Retinal pigment epithelial cell (primary cell): ENCODE measurements at regions not wholly inside any gene's neighbourhood (a gene's known extent, or its start where the extent isn't known, plus 50 kb on each side); places are given as distances from the start of the nearest gene placed in this dataset.

Experiments
- DNase-seq: peaks from one replicate; pipeline ENCODE4 v3.0.0-alpha.2; 2010; ENCODE audit warnings: low read depth
- H3K4me3 ChIP-seq: 2 replicates; pipeline ENCODE4 v1.5.1; 2011; ENCODE audit warnings: mild to moderate bottlenecking, low read length, control low read depth, moderate library complexity
- TF ChIP-seq, protein P1 (sequence below): conservative IDR thresholded peaks from 2 replicates; pipeline ENCODE4 v1.5.1; 2011; ENCODE audit warnings: low read depth, low read length, control low read depth, inconsistent platforms

DNA sequence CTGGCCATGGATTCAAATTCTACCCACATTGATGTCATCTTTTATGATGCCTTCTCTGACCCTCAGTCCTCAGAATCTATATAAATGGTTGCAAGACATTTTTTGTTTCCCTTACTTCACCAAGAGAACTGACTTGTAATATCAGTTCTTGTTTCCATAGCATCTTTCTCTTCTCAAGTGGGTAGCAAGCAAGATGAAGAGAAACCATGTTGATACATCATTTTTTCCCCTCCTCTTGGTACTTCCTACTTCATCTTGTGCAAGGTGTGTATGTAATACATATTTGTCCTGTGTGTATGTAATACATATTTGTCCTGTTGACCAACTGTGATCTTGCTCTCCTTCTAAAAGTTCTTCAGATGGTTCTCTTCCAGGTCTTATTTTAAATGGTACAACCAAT, 348.6 kb downstream of the PTEN start:
- H3K4me3 ChIP-seq, result no peak overlapping the region
- no peak for DNase-seq
- TF ChIP-seq, protein P1, sequence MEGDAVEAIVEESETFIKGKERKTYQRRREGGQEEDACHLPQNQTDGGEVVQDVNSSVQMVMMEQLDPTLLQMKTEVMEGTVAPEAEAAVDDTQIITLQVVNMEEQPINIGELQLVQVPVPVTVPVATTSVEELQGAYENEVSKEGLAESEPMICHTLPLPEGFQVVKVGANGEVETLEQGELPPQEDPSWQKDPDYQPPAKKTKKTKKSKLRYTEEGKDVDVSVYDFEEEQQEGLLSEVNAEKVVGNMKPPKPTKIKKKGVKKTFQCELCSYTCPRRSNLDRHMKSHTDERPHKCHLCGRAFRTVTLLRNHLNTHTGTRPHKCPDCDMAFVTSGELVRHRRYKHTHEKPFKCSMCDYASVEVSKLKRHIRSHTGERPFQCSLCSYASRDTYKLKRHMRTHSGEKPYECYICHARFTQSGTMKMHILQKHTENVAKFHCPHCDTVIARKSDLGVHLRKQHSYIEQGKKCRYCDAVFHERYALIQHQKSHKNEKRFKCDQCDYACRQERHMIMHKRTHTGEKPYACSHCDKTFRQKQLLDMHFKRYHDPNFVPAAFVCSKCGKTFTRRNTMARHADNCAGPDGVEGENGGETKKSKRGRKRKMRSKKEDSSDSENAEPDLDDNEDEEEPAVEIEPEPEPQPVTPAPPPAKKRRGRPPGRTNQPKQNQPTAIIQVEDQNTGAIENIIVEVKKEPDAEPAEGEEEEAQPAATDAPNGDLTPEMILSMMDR, result no peak

DNA sequence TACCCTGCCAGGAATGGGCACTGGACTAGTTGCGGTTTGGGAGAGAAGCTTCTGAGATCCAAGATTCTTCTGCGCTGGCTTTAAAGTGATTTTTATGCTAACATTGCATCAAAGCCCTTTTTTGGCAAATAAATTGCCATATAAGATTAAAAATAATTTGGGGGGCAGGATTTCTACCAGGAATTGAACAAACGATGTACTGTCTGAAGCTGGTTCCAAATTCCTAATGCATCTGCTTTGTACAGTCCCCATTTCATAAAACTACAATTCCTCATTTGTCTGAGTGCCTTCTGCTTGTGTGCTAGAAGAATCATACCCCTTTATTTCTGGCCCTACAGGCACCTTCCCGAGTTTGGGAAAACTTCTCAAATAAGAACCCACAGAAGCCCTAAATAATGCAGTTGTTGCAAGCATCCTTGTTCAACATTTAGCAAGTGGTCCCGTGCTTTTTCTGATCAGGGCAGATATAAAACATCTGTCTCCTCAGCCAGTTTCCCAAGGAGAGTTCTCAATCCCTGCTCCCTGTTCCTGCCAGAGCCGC, 349.7 kb downstream of the PTEN start:
- no peak for DNase-seq
- TF ChIP-seq, protein P1, result no peak
- no peak overlapping the region for H3K4me3 ChIP-seq

DNA sequence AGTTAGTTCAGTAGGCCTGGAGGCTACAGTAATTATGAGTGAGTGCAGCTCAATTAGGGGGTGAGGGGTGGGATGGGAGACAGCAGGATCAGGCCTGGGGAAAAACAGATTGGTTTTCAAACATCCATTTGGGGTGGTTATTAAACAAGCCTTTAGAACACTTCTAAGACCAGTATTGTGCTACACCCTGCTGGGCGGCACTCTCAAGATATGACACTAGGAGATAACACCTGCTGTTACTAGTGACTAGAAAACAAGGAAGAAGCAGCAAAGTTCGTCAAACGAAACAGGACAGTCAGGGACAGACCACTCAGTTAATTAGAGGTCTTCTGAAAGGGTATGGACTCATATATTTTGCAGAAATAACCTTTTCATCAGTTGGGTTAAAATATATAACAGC, 353.6 kb downstream of the PTEN start:
- no peak for DNase-seq
- no peak overlapping the region for H3K4me3 ChIP-seq
- TF ChIP-seq, protein P1, result no peak

DNA sequence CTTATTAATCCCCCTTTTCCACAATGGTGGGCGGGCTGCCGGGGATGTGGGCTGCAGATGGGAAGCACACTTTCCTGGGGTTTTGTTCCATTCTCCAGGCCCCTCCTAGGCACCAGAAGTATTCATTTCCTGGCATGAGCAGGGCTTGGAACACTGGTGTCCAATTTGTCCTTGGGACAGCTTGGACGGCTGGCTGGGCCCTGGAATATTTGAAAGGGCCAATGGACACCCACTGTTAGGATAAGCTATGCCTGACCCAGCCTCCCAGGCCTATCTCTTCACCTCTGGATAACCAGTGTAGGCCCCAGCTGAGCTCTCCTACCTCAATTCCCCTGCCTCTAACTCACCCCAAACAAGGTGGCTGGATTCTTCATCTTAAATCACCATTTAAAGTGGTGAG, 354.9 kb downstream of the PTEN start:
- TF ChIP-seq, protein P1, result no peak
- H3K4me3 ChIP-seq, result no peak overlapping the region
- DNase-seq, result no peak

DNA sequence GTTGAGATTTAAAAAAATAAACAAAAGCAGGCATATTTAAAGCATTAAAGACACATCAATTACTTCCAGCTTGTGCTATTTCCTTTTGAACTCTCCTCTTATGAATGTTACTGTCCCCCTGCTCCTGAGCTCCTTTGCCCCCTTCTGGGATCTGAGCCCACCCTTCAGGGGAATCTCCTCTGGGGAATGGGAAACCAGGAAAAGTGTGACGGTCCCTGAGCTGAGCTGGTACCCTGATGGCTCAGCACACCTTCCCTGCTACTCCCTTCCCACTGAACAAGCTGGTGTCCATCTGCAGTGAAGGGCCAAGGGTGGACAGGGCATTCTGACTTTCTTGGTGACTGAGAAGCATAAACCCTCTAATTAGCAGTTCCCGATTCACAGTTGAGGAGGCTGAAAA, 356.3 kb downstream of the PTEN start:
- TF ChIP-seq, protein P1, result no peak
- H3K4me3 ChIP-seq, result no peak overlapping the region
- DNase-seq, result no peak

DNA sequence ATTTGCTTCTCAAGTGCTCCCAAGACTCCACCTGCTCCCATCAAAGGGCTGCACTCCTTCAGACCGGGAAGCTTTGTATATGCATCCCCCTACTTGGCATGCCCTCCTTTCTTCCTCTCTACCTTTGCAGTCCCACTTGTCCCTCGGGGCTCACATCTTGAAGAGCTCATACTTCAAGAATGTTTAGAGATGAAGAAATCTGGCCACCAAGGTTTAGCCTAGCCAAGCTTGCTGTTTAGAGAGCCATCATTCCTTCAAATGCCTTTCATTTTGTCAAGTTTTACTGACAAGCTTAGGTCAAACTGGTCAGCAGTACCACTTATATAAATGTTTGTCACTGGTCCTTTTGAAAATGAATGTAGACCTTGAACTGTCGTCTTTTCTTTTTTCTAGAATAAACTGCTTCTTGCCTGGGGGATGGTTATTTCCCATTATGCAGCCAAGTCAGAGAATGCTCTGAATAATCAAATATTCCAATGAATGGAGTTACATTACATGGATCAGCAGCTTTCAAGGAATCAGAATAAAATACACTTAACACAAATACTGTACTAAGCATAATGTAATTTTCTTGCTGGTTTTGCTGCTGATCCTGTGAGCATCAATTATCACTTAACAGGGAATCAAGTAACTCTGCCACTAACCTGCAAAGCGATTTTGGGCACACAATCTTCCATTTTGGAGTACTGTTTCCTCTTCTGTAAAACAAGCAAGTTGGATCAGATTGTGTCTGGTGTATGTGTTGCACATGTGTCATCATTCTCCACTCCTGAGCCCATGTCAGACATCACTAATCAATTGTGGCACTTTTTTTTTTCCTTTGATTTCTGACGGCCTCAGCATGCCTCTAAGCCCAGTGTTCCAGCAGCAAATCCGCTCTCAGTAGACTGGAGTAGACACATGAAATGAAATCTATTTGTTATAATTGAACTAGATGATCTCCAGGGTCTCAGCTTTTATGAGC, 357.9 kb downstream of the PTEN start:
- TF ChIP-seq, protein P1, result no peak
- no peak overlapping the region for H3K4me3 ChIP-seq
- no peak for DNase-seq

DNA sequence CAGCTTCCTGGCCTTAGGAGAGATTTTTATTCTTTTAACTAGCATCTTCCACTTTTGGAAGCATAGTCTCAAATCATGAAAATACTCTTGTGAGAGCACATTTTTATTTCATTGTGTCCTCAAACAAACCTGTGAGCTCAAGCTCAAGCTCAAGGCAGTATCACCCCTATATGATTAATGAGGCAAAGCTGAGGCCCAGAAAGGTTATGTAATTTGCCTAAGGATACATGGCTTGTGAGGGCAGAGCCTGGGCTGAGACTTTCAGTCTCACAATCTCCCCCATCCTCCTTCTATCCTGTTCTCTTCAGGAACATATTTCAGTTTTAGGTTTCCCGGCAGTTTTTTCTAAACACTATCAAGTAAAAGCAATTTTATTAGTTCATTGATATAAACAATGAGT, 359.5 kb downstream of the PTEN start:
- H3K4me3 ChIP-seq, result no peak overlapping the region
- TF ChIP-seq, protein P1, result no peak
- DNase-seq, result no peak
